PC-9 (cell line): ENCODE measurements at regions not wholly inside any gene's neighbourhood (a gene's known extent, or its start where the extent isn't known, plus 50 kb on each side); places are given as distances from the start of the nearest gene placed in this dataset.

Source experiments
- BruUV-seq: library from RNA; stranded (reverse); fragments of 400-500 nt; replicated peaks from 2 replicates; lab custom pipeline; 2021; lab: Mats Ljungman, UMichigan
- CTCF ChIA-PET: fragments of 300-600 bp; sonication (Branson Sonifier 250); formaldehyde crosslinking; loops from one replicate; lab custom pipeline; 2022; ENCODE audit warnings: antibody characterized with exemption; lab: Charles Lee
- POLR2A ChIA-PET: fragments of 300-600 bp; sonication (Branson Sonifier 250); formaldehyde crosslinking; loops from one replicate; lab custom pipeline; 2022; ENCODE audit warnings: antibody characterized with exemption; ENCODE audit not compliant: unreplicated experiment; lab: Charles Lee
- DNase-seq, 2 experiments: peaks; one replicate each; pipeline versions ENCODE4 v3.0.0 to v3.0.0-alpha.2; 2015 to 2022; ENCODE audit warnings: mixed read lengths in 1 of 2
- H2AFZ ChIP-seq: fragments of 200-600 bp; sonication (generic); 2 replicates; pipeline ENCODE4 v1.8.1; 2017; ENCODE audit warnings: antibody characterized with exemption
- H3F3A ChIP-seq: fragments of 200-600 bp; sonication (generic); 2 replicates; pipeline ENCODE4 v1.8.1; 2017; ENCODE audit warnings: antibody characterized with exemption, mild to moderate bottlenecking, low read depth; ENCODE audit not compliant: insufficient read depth
- H3K27ac ChIP-seq: fragments of 200-600 bp; sonication (generic); 2 replicates; pipeline ENCODE4 v1.6.1; 2016; ENCODE audit warnings: mixed run types
- H3K27me3 ChIP-seq: fragments of 200-600 bp; sonication (generic); 2 replicates; pipeline ENCODE4 v1.6.1; 2016; ENCODE audit warnings: low read depth, mixed run types; ENCODE audit not compliant: insufficient read depth
- H3K36me3 ChIP-seq: fragments of 200-600 bp; sonication (generic); 2 replicates; pipeline ENCODE4 v1.6.1; 2016; ENCODE audit warnings: low read depth, mixed run types
- H3K4me1 ChIP-seq: fragments of 200-600 bp; sonication (generic); replicated peaks from 2 replicates; pipeline ENCODE4 v1.6.1; 2016; ENCODE audit warnings: mixed run types; ENCODE audit not compliant: insufficient read depth
- H3K4me2 ChIP-seq: fragments of 200-600 bp; sonication (generic); 2 replicates; pipeline ENCODE4 v1.6.1; 2017; ENCODE audit warnings: mixed run types
- H3K4me3 ChIP-seq: fragments of 200-600 bp; sonication (generic); 2 replicates; pipeline ENCODE4 v1.6.1; 2016; ENCODE audit warnings: mixed run types
- H3K79me2 ChIP-seq: fragments of 200-600 bp; sonication (generic); 2 replicates; pipeline ENCODE4 v1.6.1; 2017; ENCODE audit warnings: low read depth, mixed run types
- H3K9me2 ChIP-seq: fragments of 200-600 bp; sonication (generic); 2 replicates; pipeline ENCODE4 v1.8.1; 2017; ENCODE audit warnings: mild to moderate bottlenecking; ENCODE audit not compliant: insufficient read depth
- H3K9me3 ChIP-seq: fragments of 200-600 bp; sonication (generic); 2 replicates; pipeline ENCODE4 v1.8.1; 2016; ENCODE audit warnings: low read depth; ENCODE audit not compliant: insufficient read depth
- H4K20me1 ChIP-seq: fragments of 200-600 bp; sonication (generic); 2 replicates; pipeline ENCODE4 v1.8.1; 2017; ENCODE audit not compliant: insufficient read depth
- EZH2 ChIP-seq: fragments of 200-600 bp; sonication (generic); IDR thresholded peaks from 2 replicates; pipeline ENCODE4 v1.8.0; 2017; ENCODE audit warnings: antibody characterized with exemption, low read depth
- intact Hi-C: fragments of 100-400 bp; cut with micrococcal nuclease; formaldehyde crosslinking; loops from one replicate; pipeline ENCODE4 v1.10.0; 2022; ENCODE audit not compliant: unreplicated experiment
- TF ChIP-seq, protein P1 (sequence below): fragments of 200-600 bp; sonication (generic); conservative IDR thresholded peaks from 2 replicates; pipeline ENCODE4 v1.6.1; 2017; ENCODE audit warnings: mixed run types, antibody characterized with exemption, mild to moderate bottlenecking, moderate library complexity

DNA sequence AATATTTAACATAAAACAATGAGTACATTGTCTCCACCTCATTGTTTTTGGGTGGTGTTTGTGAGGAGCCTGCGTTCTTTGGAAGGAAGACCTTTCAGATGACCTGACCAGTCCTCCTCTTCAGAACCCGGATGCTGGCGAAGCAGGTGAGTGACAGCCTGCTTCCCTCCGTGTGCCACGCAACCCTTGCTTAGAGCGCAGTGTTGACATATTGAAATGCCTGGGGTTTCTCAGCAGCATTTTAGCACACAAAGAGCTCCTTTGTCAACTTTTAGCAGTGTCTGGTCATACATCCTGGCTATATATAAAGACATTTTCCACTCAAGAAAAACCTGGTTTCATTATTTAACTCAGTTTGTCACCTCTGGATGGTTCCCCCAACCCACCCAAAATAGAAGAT is 335.7 kb upstream of the POU3F3 start:
- Histone ChIP-seq H2AFZ (no peak overlapping the region), H3K4me2 (no peak overlapping the region), H3K79me2 (no peaks in the 10 kb centered on the region), H3K27ac (no peak overlapping the region), H3K36me3 (no peaks in the 10 kb centered on the region), H3F3A (no peaks in the 10 kb centered on the region), H3K9me2 (no peaks in the 10 kb centered on the region), H3K4me1 (no peaks in the 10 kb centered on the region), H3K9me3 (no peaks in the 10 kb centered on the region), H3K27me3 (peaks cover 20% of the 10 kb centered on the region; the same call in 1 of the 2 replicates), H4K20me1 (no peaks in the 10 kb centered on the region), H3K4me3 (no peak overlapping the region)
- intact Hi-C loops: no loop called here
- TF ChIP-seq EZH2: no peak
- TF ChIP-seq, protein P1, sequence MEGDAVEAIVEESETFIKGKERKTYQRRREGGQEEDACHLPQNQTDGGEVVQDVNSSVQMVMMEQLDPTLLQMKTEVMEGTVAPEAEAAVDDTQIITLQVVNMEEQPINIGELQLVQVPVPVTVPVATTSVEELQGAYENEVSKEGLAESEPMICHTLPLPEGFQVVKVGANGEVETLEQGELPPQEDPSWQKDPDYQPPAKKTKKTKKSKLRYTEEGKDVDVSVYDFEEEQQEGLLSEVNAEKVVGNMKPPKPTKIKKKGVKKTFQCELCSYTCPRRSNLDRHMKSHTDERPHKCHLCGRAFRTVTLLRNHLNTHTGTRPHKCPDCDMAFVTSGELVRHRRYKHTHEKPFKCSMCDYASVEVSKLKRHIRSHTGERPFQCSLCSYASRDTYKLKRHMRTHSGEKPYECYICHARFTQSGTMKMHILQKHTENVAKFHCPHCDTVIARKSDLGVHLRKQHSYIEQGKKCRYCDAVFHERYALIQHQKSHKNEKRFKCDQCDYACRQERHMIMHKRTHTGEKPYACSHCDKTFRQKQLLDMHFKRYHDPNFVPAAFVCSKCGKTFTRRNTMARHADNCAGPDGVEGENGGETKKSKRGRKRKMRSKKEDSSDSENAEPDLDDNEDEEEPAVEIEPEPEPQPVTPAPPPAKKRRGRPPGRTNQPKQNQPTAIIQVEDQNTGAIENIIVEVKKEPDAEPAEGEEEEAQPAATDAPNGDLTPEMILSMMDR: no peak
- DNase-seq: no peak
- ChIA-PET POLR2A (no interaction called here), CTCF (no interaction called here)
- no TSS peak for BruUV-seq

DNA sequence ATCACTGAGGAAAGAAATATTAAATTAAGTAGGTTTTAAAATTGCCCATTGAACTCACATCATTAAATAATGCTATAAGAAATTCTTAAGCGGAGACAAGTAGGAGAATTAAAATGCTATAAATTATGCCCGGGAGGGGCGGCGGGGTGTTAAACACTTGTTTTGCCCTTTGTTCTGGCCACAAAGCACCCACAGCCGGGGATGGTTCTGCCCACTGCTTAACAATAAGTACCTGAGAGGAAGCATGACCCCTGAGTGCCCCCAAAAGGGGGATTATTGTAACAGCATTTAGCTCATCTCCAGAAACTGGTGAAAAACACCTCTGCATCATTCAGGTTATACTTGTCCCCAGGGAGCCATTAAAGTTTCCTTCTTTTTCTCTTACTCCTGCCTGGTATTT is 332.7 kb upstream of the POU3F3 start:
- Histone ChIP-seq H3K9me2 (no peaks in the 10 kb centered on the region), H3F3A (no peaks in the 10 kb centered on the region), H3K4me3 (no peak overlapping the region), H3K4me1 (no peaks in the 10 kb centered on the region), H3K27ac (no peak overlapping the region), H4K20me1 (no peaks in the 10 kb centered on the region), H2AFZ (no peak overlapping the region), H3K79me2 (no peaks in the 10 kb centered on the region), H3K27me3 (peaks cover 8% of the 10 kb centered on the region; the same call in 1 of the 2 replicates), H3K36me3 (no peaks in the 10 kb centered on the region), H3K4me2 (no peak overlapping the region), H3K9me3 (no peaks in the 10 kb centered on the region)
- DNase-seq: no peak
- no peak for TF ChIP-seq EZH2
- TF ChIP-seq, protein P1: no peak
- ChIA-PET POLR2A (no interaction called here), CTCF (no interaction called here)
- BruUV-seq: no TSS peak
- intact Hi-C loops: no loop called here

DNA sequence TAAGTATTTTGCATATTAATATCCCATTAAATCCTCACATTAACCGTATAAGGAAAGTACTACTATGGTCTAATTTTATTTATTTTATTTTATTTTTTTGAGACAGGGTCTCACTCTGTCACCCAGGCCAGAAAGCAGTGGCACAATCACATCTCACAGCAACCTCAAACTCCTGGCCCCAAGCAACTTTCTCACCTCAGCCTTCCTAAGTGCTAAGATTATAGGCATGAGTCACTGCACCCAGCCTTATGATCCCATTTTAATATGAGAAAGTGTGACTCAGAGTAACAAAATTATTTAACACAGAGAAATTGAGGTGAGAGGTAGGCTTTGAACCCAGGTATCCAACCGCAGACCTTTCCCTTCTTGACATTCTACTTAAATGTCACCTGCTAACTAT is 330.0 kb upstream of the POU3F3 start:
- intact Hi-C loops: no loop called here
- Histone ChIP-seq H2AFZ (no peak overlapping the region), H4K20me1 (no peaks in the 10 kb centered on the region), H3K27me3 (peaks cover 32% of the 10 kb centered on the region), H3K4me1 (no peaks in the 10 kb centered on the region), H3F3A (no peaks in the 10 kb centered on the region), H3K4me3 (no peak overlapping the region), H3K27ac (no peak overlapping the region), H3K9me2 (no peaks in the 10 kb centered on the region), H3K36me3 (no peaks in the 10 kb centered on the region), H3K9me3 (no peaks in the 10 kb centered on the region), H3K79me2 (no peaks in the 10 kb centered on the region), H3K4me2 (no peak overlapping the region)
- CTCF ChIA-PET: no interaction called here
- BruUV-seq: no TSS peak
- POLR2A ChIA-PET: no interaction called here
- no peak for DNase-seq
- no peak for TF ChIP-seq EZH2
- TF ChIP-seq, protein P1: no peak
